Epithelial cell of esophagus (primary cell): ENCODE measurements at regions not wholly inside any gene's neighbourhood (a gene's known extent, or its start where the extent isn't known, plus 50 kb on each side); places are given as distances from the start of the nearest gene placed in this dataset.

ENCODE experiments used
- DNase-seq: peaks from one replicate; pipeline ENCODE4 v3.0.0; 2010; ENCODE audit warnings: low read depth
- H3K4me3 ChIP-seq: 2 replicates; pipeline ENCODE4 v1.5.1; 2011; ENCODE audit warnings: mild to moderate bottlenecking, low read length, control low read depth
- CTCF ChIP-seq: IDR thresholded peaks from 2 replicates; pipeline ENCODE4 v1.5.1; 2011; ENCODE audit warnings: low read depth, mild to moderate bottlenecking, low read length, control low read depth, inconsistent platforms; ENCODE audit not compliant: insufficient read depth; ENCODE audit errors: missing control alignments

GRCh38 chr1:8111560-8111959 lies 85.5 kb upstream of the ERRFI1 start:
- no peak overlapping the region for H3K4me3 ChIP-seq
- no peak for TF ChIP-seq CTCF
- DNase-seq, result no peak

- no peak for TF ChIP-seq CTCF
- no peak for DNase-seq
- no peak overlapping the region for H3K4me3 ChIP-seq
Observed at GRCh38 chr1:8109216-8109615, 83.1 kb upstream of the ERRFI1 start.

- no peak for TF ChIP-seq CTCF
Observed at GRCh38 chr1:8107897-8108296, 81.8 kb upstream of the ERRFI1 start.

GRCh38 chr1:8104278-8105236 lies 78.4 kb upstream of the ERRFI1 start:
- no peak for TF ChIP-seq CTCF
- no peak for DNase-seq
- H3K4me3 ChIP-seq, result no peak overlapping the region

More at GRCh38 chr1:8107897-8108296, 81.8 kb upstream of the ERRFI1 start:
- H3K4me3 ChIP-seq, result no peak overlapping the region
- DNase-seq, result no peak

DNA sequence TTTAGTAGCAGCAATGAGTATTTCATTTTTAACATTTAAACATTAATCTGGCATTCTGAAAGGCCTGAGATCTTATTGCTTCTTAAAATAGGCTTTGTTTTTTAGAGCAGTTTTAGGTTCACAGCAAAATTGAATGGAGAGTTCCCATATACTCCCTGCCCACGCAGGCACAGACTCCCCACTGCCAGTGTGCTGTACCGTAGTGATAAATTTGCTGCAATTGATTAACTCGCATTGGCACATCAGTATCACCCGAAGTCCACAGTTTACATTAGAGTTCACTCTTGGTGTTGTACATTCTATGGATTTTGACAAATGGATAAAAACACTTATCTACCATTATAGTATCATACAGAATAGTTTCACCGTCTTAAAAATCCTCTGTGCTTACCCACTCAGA lies 71.8 kb upstream of the ERRFI1 start:
- no peak for DNase-seq
- TF ChIP-seq CTCF, result no peak
- no peak overlapping the region for H3K4me3 ChIP-seq

DNA sequence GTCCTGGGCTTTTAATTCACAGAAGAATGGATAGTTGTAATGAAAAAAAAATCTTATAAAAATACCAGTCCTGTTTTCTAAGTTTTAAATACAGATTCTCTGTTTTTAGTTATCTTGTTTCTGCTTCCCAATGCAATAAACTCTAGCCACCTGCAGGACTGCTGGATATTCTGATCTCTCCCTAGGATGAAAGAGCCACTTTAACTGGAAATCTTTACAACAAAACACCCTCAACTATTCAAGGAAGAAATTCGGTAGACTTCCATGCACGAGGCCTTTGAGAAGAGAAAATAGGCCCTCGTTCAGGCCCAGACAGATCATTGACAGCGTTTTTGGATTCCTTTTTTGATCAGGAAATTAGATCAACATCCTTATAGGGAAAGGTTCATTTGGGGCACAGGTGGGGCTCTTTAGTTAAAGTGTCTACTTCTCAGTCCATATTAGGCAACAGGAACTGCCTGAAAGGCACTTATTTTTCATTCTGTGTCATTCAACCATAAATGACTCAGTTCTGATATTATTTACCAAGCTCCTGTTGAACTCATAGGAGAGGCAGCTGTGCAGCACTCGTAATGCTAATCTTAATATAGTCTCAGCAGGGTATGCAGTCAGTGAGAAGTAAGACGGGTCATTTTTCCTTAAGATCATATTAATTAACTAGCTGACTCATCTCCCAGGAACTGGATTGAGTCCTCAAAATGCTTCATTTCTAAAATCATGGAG lies 71.1 kb upstream of the ERRFI1 start:
- no peak for TF ChIP-seq CTCF
- no peak overlapping the region for H3K4me3 ChIP-seq
- DNase-seq, result peak; percentile 95
